Stomach (tissue), 8 donors: ENCODE measurements at regions not wholly inside any gene's neighbourhood (a gene's known extent, or its start where the extent isn't known, plus 50 kb on each side); places are given as distances from the start of the nearest gene placed in this dataset.

Experiments
- DNase-seq, 2 donors: peaks; one replicate each; pipeline versions ENCODE4 v3.0.0 to v3.0.0-alpha.2; 2013 to 2019
- H3K27ac ChIP-seq, 5 donors: fragments of 200-600 bp in 4 of 5; sonication (generic) in 4 of 5; one replicate each; pipeline ENCODE4 v1.5.1; 2013 to 2019; ENCODE audit warnings: mild to moderate bottlenecking in 1 of 5, moderate library complexity in 1 of 5
- H3K27me3 ChIP-seq, 3 donors: fragments of 200-600 bp; sonication (generic); one replicate each; pipeline ENCODE4 v1.5.1; 2017 to 2019; ENCODE audit warnings: mixed run types in 1 of 3
- H3K36me3 ChIP-seq, 4 donors: fragments of 200-600 bp; sonication (generic); 1 replicate in 3 of 4; 2 replicates in 1 of 4; pipeline ENCODE4 v1.5.1; 2016 to 2019
- H3K4me1 ChIP-seq, 4 donors: fragments of 200-600 bp; sonication (generic); one replicate each; pipeline ENCODE4 v1.5.1; 2016 to 2019
- H3K4me3 ChIP-seq, 4 donors: fragments of 200-600 bp; sonication (generic) in 3 of 4; one replicate each; pipeline ENCODE4 v1.5.1; 2016 to 2019; ENCODE audit warnings: mild to moderate bottlenecking in 1 of 4
- H3K9me3 ChIP-seq, 4 donors: fragments of 200-600 bp; sonication (generic); one replicate each; pipeline ENCODE4 v1.5.1; 2016 to 2019
- CTCF ChIP-seq, 7 experiments: fragments of 450-650 bp in 4 of 7; fragments of 200-600 bp in 3 of 7; sonication (generic) in 3 of 7; IDR thresholded peaks; one replicate each; pipeline ENCODE4 v1.5.1; 2016 to 2019; ENCODE audit warnings: antibody characterized with exemption in 7 of 7, control low read depth in 2 of 7, mild to moderate bottlenecking in 1 of 7
- EP300 ChIP-seq: sonication (generic); formaldehyde crosslinking; IDR thresholded peaks from one replicate; pipeline ENCODE4 v1.6.1; 2017; ENCODE audit warnings: antibody characterized with exemption
- POLR2A ChIP-seq, 4 donors: fragments of 450-650 bp; IDR thresholded peaks; one replicate each; pipeline ENCODE4 v1.6.1; 2016; ENCODE audit warnings: antibody characterized with exemption in 4 of 4, control low read depth in 2 of 4, mild to moderate bottlenecking in 1 of 4, moderate library complexity in 1 of 4
- POLR2AphosphoS5 ChIP-seq, 3 donors: sonication (generic); formaldehyde crosslinking; IDR thresholded peaks; one replicate each; pipeline ENCODE4 v1.6.1; 2016; ENCODE audit warnings: antibody characterized with exemption in 3 of 3
- WGBS, 5 donors: extraction: QIAGEN DNeasy Blood & Tissue Kit in 3 of 5; methylation state at CpG; one replicate each; pipeline versions ENCODE4 v1.1.5 to v1.1.7; 2013 to 2018; 5-methylcytosine and 5-hydroxymethylcytosine counted together
- intact Hi-C: fragments of 100-400 bp; cut with DNase I; formaldehyde crosslinking; loops from one replicate; pipeline ENCODE4 v1.15.1; 2023; ENCODE audit warnings: low total_unique reads
- donor health status: healthy with polysubstance abuse.
- donor health status: Bipolar disorder and iron deficiency.
- donor health status: healthy.

DNA sequence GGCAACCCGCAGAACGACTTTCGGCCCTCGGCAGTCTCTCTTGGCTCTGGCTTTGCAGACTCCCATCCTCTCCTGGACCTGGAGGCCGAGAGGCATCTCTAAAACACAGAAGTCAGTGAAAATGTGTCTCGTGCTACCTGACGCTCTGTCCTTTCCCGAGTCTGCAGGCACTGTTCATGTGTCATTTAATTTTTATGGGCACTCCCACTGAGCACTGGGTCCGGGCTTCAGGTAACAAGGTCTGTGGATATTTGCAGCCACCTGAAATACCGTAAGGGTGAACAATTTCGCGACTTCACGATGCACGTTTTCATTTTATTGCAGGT lies 96.8 kb downstream of the GLRX3 start:
- H3K36me3 ChIP-seq, result no peaks in the 10 kb centered on the region
- H3K27me3 ChIP-seq, result no peaks in the 10 kb centered on the region
- no peak for TF ChIP-seq POLR2A (IDR thresholded peaks at IDR 0.05)
- no peak for TF ChIP-seq CTCF (IDR thresholded peaks at IDR 0.05)
- TF ChIP-seq POLR2AphosphoS5 (IDR thresholded peaks at IDR 0.05), result no peak
- TF ChIP-seq EP300, result no peak
- no peak overlapping the region for H3K4me3 ChIP-seq
- DNase-seq, result peak in 1 of 2 donors; percentile 13
- H3K9me3 ChIP-seq, result peaks cover 0 to 12% (median 5%) of the 10 kb centered on the region in 4 donors
- 86 to 91% (median 91%) methylated on average over 14 of the region's 14 CpGs for WGBS, 5 donors
- H3K27ac ChIP-seq, result no peak overlapping the region
- no peaks in the 10 kb centered on the region for H3K4me1 ChIP-seq
- intact Hi-C loops, result no loop called here

- DNase-seq, result peak in 1 of 2 donors; percentile 17
- peaks cover 0 to 8% (median 2%) of the 10 kb centered on the region in 4 donors for H3K9me3 ChIP-seq
- H3K4me3 ChIP-seq, result no peak overlapping the region
- no peaks in the 10 kb centered on the region for H3K4me1 ChIP-seq
- TF ChIP-seq POLR2A (IDR thresholded peaks at IDR 0.05) (no peak), EP300 (no peak), POLR2AphosphoS5 (IDR thresholded peaks at IDR 0.05) (no peak), CTCF (IDR thresholded peaks at IDR 0.05) (no peak)
- H3K27ac ChIP-seq, result no peak overlapping the region
- H3K27me3 ChIP-seq, result no peaks in the 10 kb centered on the region
- intact Hi-C loops, result no loop called here
- WGBS, 5 donors, result 82 to 92% (median 87%) methylated on average over 8 of the region's 8 CpGs
- no peaks in the 10 kb centered on the region for H3K36me3 ChIP-seq
Observed at GRCh38 chr10:130233426-130233825, 97.2 kb downstream of the GLRX3 start.

DNA sequence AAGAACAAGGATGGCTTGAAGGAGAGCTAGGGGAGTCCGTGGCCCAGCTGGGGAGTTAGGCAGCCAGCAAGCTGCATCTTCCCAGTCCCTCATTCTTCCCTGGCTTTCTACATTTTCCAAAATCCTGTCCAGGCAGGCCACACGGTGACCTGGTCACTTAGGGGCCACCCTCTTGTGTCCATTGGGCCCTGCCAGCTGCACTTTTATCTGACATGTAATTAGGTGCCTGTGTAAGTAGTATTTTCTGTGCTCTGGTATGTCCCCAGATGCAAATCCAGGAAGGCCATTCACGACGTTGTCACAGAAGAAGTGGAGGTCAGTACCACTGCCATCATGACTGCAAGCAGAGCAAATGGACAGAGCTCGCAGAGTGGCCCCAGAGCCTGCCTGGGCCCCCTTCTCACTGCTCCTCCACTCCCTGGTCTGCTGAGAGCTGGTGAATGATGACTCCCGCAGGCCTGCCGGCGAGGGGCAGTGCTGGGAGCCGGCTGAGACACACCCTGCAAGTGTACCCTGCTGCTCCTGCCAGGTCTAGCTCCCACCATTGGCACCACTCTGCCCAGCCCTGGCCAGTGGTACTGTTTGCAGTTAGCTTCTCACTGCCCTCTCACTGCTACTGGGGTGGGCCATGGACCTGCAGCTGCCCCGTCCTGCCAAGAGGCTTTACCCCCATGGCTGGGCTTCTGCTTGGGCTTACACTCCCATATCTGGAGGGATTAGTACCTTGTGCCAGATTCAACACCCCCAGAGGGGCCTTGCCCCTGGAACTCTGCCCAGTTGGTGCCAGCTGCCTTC lies 98.2 kb downstream of the GLRX3 start:
- Histone ChIP-seq H3K9me3 (peaks cover 0 to 10% (median 0%) of the 10 kb centered on the region in 4 donors), H3K27ac (no peak overlapping the region), H3K27me3 (no peaks in the 10 kb centered on the region), H3K4me1 (no peaks in the 10 kb centered on the region), H3K4me3 (no peak overlapping the region), H3K36me3 (no peaks in the 10 kb centered on the region)
- no peak for TF ChIP-seq POLR2A (IDR thresholded peaks at IDR 0.05)
- WGBS, 5 donors, result 75 to 83% (median 77%) methylated on average over 7 to 10 of the region's 10 CpGs
- peak in 1 of 2 donors; percentile 20 for DNase-seq
- intact Hi-C loops, result no loop called here

DNA sequence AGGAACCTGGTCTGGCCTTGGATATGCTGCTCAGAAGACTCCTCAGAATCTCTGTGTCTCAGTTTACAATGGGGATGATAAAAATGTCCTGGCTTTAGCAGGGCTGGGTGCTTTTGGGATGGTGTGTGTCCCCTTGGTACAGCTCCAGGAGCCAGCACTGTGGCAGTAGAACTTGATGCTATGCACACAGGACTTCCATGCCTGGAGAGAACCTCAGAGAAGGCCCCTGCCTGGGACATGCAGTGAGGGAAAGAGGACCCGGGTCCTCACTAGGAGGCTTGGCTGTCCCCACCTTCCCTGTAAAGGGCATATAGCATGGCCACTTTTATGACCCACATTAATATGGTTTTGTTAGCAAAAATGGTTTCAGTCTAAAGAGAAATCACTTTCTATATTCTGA lies 100.5 kb downstream of the GLRX3 start:
- peak in 1 of 2 donors; percentile 4 for DNase-seq
- no peak overlapping the region for H3K4me3 ChIP-seq
- no peak overlapping the region for H3K27ac ChIP-seq
- H3K4me1 ChIP-seq, result no peaks in the 10 kb centered on the region
- no peaks in the 10 kb centered on the region for H3K27me3 ChIP-seq
- H3K36me3 ChIP-seq, result no peaks in the 10 kb centered on the region
- H3K9me3 ChIP-seq, result peaks cover 0 to 17% (median 12%) of the 10 kb centered on the region in 4 donors
- intact Hi-C loops, result no loop called here
- WGBS, 5 donors, result 85 to 100% (median 100%) methylated on average over 1 of the region's 1 CpG
- no peak for TF ChIP-seq POLR2AphosphoS5 (IDR thresholded peaks at IDR 0.05)
- no peak for TF ChIP-seq EP300
- no peak for TF ChIP-seq CTCF (IDR thresholded peaks at IDR 0.05)
- TF ChIP-seq POLR2A (IDR thresholded peaks at IDR 0.05), result no peak

DNA sequence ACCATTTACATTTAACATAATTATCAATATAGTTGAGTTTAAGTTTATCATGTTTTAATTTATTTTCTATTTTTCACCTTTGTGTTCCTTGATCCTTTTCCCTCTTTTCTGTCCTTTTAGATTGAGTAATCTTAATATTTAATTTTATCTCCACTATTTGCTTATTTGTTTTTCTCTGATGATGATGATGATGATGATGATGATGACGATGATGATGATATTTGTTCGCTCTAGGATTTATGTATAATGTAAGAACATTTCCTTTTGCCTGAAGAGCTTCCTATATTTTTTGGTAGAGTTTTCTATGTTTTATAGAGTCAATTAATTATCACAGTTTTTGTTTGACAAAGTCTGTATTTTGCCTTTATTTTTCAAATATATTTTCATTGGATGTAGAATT lies 104.2 kb downstream of the GLRX3 start:
- Histone ChIP-seq H3K27ac (no peak overlapping the region), H3K4me3 (no peak overlapping the region), H3K36me3 (no peaks in the 10 kb centered on the region), H3K27me3 (peaks cover 0 to 13% (median 0%) of the 10 kb centered on the region in 3 donors), H3K4me1 (no peaks in the 10 kb centered on the region), H3K9me3 (peaks cover 0 to 28% (median 23%) of the 10 kb centered on the region in 4 donors)
- WGBS, 5 donors, result 87 to 96% (median 94%) methylated on average over 2 of the region's 2 CpGs
- DNase-seq, result no peak
- TF ChIP-seq POLR2AphosphoS5 (IDR thresholded peaks at IDR 0.05) (no peak), POLR2A (IDR thresholded peaks at IDR 0.05) (no peak), EP300 (no peak), CTCF (IDR thresholded peaks at IDR 0.05) (no peak)
- intact Hi-C loops, result no loop called here
